Erythroblast (primary cell): ENCODE measurements at regions not wholly inside any gene's neighbourhood (a gene's known extent, or its start where the extent isn't known, plus 50 kb on each side); places are given as distances from the start of the nearest gene placed in this dataset.
"Not testable (repeated sequence)": the region's sequence is repeated elsewhere in the genome, so short reads cannot be mapped to it uniquely, and the experiment has no call there.

Experiments
- DNase-seq, 2 experiments: peaks; one replicate each; lab custom pipeline; 2025; lab: John Stamatoyannopoulos, UW
- GATA1 ChIP-seq: IDR thresholded peaks from 2 replicates; pipeline ENCODE4 v1.6.1; 2011; ENCODE audit warnings: low read depth, mild to moderate bottlenecking, control low read depth, low read length, moderate library complexity
- POLR2A ChIP-seq: IDR thresholded peaks from 2 replicates; pipeline ENCODE4 v1.6.1; 2011; ENCODE audit warnings: mild to moderate bottlenecking, low read length

- TF ChIP-seq POLR2A (no peak), GATA1 (no peak)
- DNase-seq: no peak
Measured at GRCh38 chr1:221514806-221515205, 227.1 kb downstream of the DUSP10 start.

GRCh38 chr1:221515496-221515895 lies 226.4 kb downstream of the DUSP10 start:
- TF ChIP-seq POLR2A: no peak
- TF ChIP-seq GATA1: no peak
- no peak for DNase-seq

- TF ChIP-seq POLR2A (no peak), GATA1 (no peak)
- no peak for DNase-seq
Measured at GRCh38 chr1:221517961-221518360, 223.9 kb downstream of the DUSP10 start.

DNA sequence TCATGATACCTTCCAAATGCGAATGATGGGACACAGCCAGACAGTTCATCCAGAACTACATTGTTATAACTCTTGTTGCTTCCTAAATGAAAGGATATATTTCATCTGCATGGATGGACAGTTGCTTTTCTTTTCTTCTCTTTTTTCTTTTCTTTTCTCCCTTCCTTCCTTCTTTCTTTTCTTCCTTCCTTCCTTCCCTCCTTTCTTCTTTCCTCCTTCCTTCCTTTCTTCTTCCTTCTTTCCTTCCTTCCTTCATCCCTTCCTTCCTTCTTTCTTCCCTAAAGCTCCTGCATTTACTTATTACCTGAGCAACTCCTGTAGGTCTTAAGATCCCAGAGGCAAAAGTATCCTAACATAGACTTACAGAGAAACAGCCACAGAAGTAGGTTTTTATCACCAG lies 221.6 kb downstream of the DUSP10 start:
- TF ChIP-seq GATA1 (no peak), POLR2A (no peak)
- no peak for DNase-seq

DNA sequence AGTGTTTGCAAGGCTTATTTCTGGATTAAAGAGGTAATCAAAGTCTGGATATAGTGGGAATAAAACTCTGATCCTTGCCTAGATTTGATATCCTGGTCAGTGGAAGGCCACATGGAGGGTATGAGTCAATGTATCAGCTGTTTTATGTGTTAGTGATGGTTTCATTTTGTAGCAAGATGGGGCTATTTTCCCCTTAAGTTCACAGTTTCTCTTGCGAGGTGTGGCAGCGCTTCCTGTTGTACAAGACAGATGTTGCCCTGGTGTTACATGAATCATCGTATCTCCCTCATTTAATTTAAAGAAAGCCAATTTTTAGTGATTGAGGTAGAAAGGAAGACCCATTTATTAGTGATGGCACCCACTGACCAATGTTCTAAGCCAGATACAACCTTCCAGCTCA lies 220.2 kb downstream of the DUSP10 start:
- DNase-seq: no peak
- TF ChIP-seq GATA1 (no peak), POLR2A (no peak)

- DNase-seq: no peak
- TF ChIP-seq GATA1 (no peak), POLR2A (no peak)
Measured at GRCh38 chr1:221522529-221522940, 219.4 kb downstream of the DUSP10 start.

DNA sequence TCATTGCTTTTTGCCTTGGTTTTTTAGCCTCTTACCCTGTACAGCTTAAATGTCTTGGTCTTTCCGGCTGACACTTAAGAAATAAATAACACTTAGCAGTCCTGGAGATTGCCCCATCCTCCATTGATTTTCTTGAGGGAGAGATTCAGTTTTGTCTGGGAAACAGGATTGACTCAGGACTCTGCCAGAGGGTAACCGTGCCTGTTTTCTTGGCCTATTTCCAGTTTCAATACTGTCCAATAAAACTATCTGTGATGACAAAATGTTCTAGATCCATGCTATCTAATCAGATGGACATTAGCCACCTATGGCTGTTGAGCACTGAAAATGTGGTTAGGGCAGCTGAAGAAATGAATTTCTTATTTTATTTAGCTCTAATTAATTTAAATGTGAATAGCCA lies 216.1 kb downstream of the DUSP10 start:
- DNase-seq: no peak
- TF ChIP-seq POLR2A (no peak), GATA1 (no peak)

DNA sequence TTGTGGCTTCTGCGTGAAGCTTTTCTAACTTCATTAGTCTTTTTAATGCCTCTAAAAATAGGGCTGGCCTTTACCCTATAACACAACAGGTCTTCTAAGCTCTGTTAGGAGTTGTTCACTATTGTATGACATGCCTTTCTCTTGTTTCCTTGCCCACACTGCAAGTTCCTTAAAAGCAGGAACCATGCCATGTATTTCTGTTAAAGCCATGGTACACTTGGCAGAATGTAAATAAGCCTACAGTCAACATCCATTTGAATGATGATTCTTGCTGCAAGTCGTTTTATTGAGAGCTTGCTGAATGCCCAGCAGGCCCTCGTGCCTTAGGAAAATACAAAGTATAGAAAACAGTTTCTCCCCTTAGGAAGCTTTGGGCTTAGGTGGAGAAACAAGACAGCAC lies 214.6 kb downstream of the DUSP10 start:
- TF ChIP-seq POLR2A (no peak), GATA1 (no peak)
- no peak for DNase-seq

DNA sequence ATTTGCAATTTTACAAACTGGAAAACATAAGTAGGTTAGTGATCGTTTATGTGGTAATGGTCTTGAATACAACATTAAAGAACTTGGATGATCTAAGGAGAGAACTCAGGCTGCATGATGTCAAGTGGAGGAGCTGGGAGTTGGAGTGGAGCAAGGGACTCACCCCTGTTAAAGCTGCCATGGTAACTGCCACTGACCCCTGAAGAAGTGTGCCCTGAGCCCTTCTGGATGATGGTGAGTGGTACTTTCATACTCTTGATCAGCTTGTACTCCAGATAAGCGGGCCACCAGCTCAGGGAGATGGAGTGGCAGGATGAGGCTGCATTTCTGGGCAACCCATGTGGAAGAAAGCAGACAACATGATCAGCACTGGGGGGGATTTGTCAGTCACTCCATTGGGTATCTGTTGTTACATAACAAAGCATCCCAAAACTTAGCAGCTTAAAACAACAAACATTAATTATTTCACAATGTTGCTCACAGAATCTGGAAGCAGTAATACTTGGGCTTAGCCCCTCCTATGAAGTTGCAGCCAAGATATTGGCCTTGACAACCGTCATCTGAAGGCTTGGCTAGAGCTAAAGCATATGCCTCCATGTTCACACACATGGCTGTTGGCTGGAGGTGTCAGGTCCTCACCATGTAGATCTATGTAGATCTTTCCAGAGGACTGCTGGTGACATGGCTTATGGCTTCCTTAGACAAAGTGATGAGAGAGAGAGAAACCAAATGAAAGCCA lies 213.8 kb downstream of the DUSP10 start:
- DNase-seq: no peak
- no peak for TF ChIP-seq POLR2A
- TF ChIP-seq GATA1: no peak

GRCh38 chr1:221530159-221530558 lies 211.7 kb downstream of the DUSP10 start:
- DNase-seq: not testable (repeated sequence)

GRCh38 chr1:221530791-221531190 lies 211.1 kb downstream of the DUSP10 start:
- TF ChIP-seq POLR2A (no peak), GATA1 (no peak)
- no peak for DNase-seq

DNA sequence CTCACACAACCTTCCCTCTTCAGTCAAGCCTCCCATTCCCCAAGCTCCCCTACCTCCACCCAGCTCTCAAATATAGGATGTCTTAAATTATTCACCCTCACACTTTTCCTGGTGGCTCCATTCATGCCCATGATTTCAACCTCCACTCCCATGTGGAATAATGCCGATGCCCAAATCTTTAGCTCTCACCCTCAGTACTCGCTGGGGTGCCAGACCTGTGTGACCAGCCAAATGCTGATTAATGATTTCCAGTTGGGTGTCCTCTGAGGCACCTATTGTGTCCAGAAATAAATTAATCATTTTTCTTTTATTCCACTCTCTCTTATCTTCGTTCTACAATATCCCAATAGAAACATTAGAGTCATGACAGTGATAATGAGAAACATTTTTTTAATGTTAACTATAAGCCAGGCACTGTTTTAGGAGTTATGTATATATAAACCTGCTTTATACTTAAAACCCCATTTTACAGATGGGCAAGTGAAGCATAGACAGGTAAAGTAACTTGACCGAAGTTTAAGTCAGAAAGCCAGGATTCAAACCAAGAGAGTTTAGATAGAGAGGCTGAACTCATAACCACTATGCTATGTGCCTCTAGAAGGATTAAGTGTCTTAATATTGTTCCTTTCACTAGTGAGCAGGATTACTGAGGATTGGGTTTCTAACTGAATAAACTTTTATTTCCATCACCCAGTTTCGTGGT lies 209.7 kb downstream of the DUSP10 start:
- no peak for DNase-seq
- TF ChIP-seq GATA1: no peak
- TF ChIP-seq POLR2A: no peak

- no peak for TF ChIP-seq GATA1
- TF ChIP-seq POLR2A: no peak
- no peak for DNase-seq
Measured at GRCh38 chr1:221541296-221541695, 200.6 kb downstream of the DUSP10 start.

DNA sequence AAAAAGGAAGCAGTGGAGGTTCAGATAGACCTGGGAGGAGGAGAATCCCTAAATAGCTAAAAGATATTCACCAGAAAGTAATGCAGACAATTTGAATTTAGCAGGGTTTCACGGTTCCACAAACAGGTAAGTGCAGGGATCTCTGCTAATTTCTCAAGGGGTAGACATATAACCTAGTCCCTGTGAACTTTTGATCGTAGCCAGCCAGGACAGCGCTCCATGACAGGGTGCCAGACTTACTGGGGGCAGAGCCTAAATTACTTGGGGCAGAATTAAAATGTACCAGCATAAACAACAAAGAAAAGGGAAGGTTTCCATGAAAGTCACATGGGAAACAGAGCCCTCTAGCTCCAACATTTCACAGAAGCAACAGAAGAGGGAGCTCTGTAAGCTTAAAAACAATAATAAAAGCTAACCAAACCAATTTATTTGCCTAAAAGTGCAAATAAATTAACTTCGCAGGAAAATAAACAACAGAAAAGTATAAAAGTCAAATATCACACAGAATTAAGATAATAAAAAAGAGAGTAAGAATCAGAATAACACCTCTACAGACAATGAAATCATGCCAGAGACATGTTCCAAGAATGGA lies 198.3 kb downstream of the DUSP10 start:
- no peak for TF ChIP-seq GATA1
- no peak for TF ChIP-seq POLR2A
- DNase-seq: no peak

DNA sequence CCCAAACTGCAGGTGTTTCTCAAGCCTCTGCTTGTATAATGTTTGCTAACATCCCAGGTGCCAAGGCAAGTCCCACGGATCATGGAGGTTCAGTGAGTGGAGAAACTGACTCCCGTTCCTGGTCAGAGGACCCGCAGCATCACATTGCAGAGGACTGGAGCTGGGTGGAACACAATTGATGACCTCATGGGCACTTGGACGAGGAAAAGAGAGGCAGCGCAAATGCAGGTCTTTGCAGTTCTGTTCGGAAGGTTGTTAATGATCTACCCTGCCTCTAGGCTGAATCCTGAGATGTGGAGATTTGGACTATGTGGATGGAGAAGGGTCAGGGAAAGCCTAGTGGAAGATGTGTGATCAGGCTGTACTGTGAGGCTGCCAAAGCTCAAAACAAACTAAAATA lies 192.9 kb downstream of the DUSP10 start:
- TF ChIP-seq GATA1: no peak
- no peak for TF ChIP-seq POLR2A
- no peak for DNase-seq
